ENCODE measurements at regions not wholly inside any gene's neighbourhood (a gene's known extent, or its start where the extent isn't known, plus 50 kb on each side); places are given as distances from the start of the nearest gene placed in this dataset.
A peak's percentile ranks its signal among the peaks of the same experiment; 100 is the strongest.

- no peak overlapping the region for H3K4me3 ChIP-seq (replicated peaks; ENCODE audit: insufficient read depth, low read length)
- H3K27ac ChIP-seq (replicated peaks) = no peak overlapping the region
- DNase-seq (ENCODE audit: low read depth in 1 of 2, low spot score in 1 of 2) = peak; percentile 1 to 30
- TF ChIP-seq CTCF (IDR thresholded peaks at IDR 0.05; ENCODE audit: insufficient read depth, low read length) (peak; percentile 62), GABPA (IDR thresholded peaks at IDR 0.05; ENCODE audit: low read depth) (no peak)
- H3K27me3 ChIP-seq (ENCODE audit: insufficient read depth, poor library complexity, severe bottlenecking) = no peaks in the 10 kb centered on the region
Observed at GRCh38 chr4:166594326-166594946, 639.9 kb downstream of the SPOCK3 start.

- TF ChIP-seq GABPA (IDR thresholded peaks at IDR 0.05; ENCODE audit: low read depth) = no peak
- no peak for TF ChIP-seq CTCF (IDR thresholded peaks at IDR 0.05; ENCODE audit: insufficient read depth, low read length)
- TF ChIP-seq SPI1 (IDR thresholded peaks at IDR 0.05; ENCODE audit: borderline replicate concordance, low read depth) = no peak
- no peak for TF ChIP-seq POLR2AphosphoS5 (IDR thresholded peaks at IDR 0.05; ENCODE audit: low read depth)
- TF ChIP-seq REST (IDR thresholded peaks at IDR 0.05; ENCODE audit: insufficient replicate concordance, low read depth) = no peak
- Histone ChIP-seq H3K4me3 (replicated peaks; ENCODE audit: insufficient read depth, low read length) (no peak overlapping the region), H3K27ac (replicated peaks) (no peak overlapping the region), H3K27me3 (ENCODE audit: insufficient read depth, poor library complexity, severe bottlenecking) (no peaks in the 10 kb centered on the region)
- DNase-seq (ENCODE audit: low read depth in 1 of 2, low spot score in 1 of 2) = no peak
Observed at GRCh38 chr4:166600264-166600663, 634.0 kb downstream of the SPOCK3 start.

- no peaks in the 10 kb centered on the region for H3K27me3 ChIP-seq (ENCODE audit: insufficient read depth, poor library complexity, severe bottlenecking)
- TF ChIP-seq POLR2AphosphoS5 (IDR thresholded peaks at IDR 0.05; ENCODE audit: low read depth) (no peak), REST (IDR thresholded peaks at IDR 0.05; ENCODE audit: insufficient replicate concordance, low read depth) (no peak), CTCF (IDR thresholded peaks at IDR 0.05; ENCODE audit: insufficient read depth, low read length) (no peak), GABPA (IDR thresholded peaks at IDR 0.05; ENCODE audit: low read depth) (no peak), SPI1 (IDR thresholded peaks at IDR 0.05; ENCODE audit: borderline replicate concordance, low read depth) (no peak)
- H3K27ac ChIP-seq (replicated peaks) = no peak overlapping the region
Observed at GRCh38 chr4:166602068-166602467, 632.2 kb downstream of the SPOCK3 start.

GRCh38 chr4:166622425-166622977, 611.8 kb downstream of the SPOCK3 start:
- H3K27ac ChIP-seq (replicated peaks) = no peak overlapping the region
- no peak for DNase-seq (ENCODE audit: low read depth in 1 of 2, low spot score in 1 of 2)
- no peak for TF ChIP-seq GABPA (IDR thresholded peaks at IDR 0.05; ENCODE audit: low read depth)
- no peak for TF ChIP-seq SPI1 (IDR thresholded peaks at IDR 0.05; ENCODE audit: borderline replicate concordance, low read depth)
- no peak for TF ChIP-seq CTCF (IDR thresholded peaks at IDR 0.05; ENCODE audit: insufficient read depth, low read length)
- TF ChIP-seq POLR2AphosphoS5 (IDR thresholded peaks at IDR 0.05; ENCODE audit: low read depth) = no peak
- no peak overlapping the region for H3K4me3 ChIP-seq (replicated peaks; ENCODE audit: insufficient read depth, low read length)
- H3K27me3 ChIP-seq (ENCODE audit: insufficient read depth, poor library complexity, severe bottlenecking) = no peaks in the 10 kb centered on the region

More at GRCh38 chr4:166602068-166602467, 632.2 kb downstream of the SPOCK3 start:
- no peak for DNase-seq (ENCODE audit: low read depth in 1 of 2, low spot score in 1 of 2)
- no peak overlapping the region for H3K4me3 ChIP-seq (replicated peaks; ENCODE audit: insufficient read depth, low read length)

All from HL-60 (cell line).